Suprapubic skin (tissue), 4 donors: ENCODE measurements at regions not wholly inside any gene's neighbourhood (a gene's known extent, or its start where the extent isn't known, plus 50 kb on each side); places are given as distances from the start of the nearest gene placed in this dataset.

Experiments
- CTCF ChIP-seq, 2 donors: fragments of 200-600 bp in 1 of 2; fragments of 450-650 bp in 1 of 2; sonication (generic) in 1 of 2; IDR thresholded peaks; one replicate each; pipeline ENCODE4 v1.5.1; 2016 to 2019; ENCODE audit warnings: antibody characterized with exemption in 2 of 2, mild to moderate bottlenecking in 1 of 2, moderate library complexity in 1 of 2
- EP300 ChIP-seq: sonication (generic); formaldehyde crosslinking; IDR thresholded peaks from one replicate; pipeline ENCODE4 v1.6.1; 2017; ENCODE audit warnings: antibody characterized with exemption
- POLR2AphosphoS5 ChIP-seq, 3 donors: sonication (generic); formaldehyde crosslinking; IDR thresholded peaks; one replicate each; pipeline ENCODE4 v1.6.1; 2017; ENCODE audit warnings: antibody characterized with exemption in 3 of 3

GRCh38 chr1:58925247-58925646 lies 141.4 kb upstream of the JUN start:
- no peak for TF ChIP-seq CTCF (IDR thresholded peaks at IDR 0.05)
- TF ChIP-seq POLR2AphosphoS5 (IDR thresholded peaks at IDR 0.05): no peak
- TF ChIP-seq EP300: no peak
